ENCODE measurements at regions not wholly inside any gene's neighbourhood (a gene's known extent, or its start where the extent isn't known, plus 50 kb on each side); places are given as distances from the start of the nearest gene placed in this dataset.

- no peak for DNase-seq
Observed at GRCh38 chr9:95611354-95611753, 94.6 kb upstream of the PTCH1 start.

- no peak for DNase-seq
Observed at GRCh38 chr9:95610006-95610785, 93.4 kb upstream of the PTCH1 start.

- DNase-seq, result no peak
Observed at GRCh38 chr9:95609426-95609825, 92.7 kb upstream of the PTCH1 start.

GRCh38 chr9:95608341-95608740, 91.6 kb upstream of the PTCH1 start:
- no peak for DNase-seq

- DNase-seq, result no peak
Observed at GRCh38 chr9:95607507-95607906, 90.7 kb upstream of the PTCH1 start.

GRCh38 chr9:95606489-95607350, 89.9 kb upstream of the PTCH1 start:
- no peak for DNase-seq

- peak; percentile 16 for DNase-seq
Observed at GRCh38 chr9:95605816-95606488, 89.2 kb upstream of the PTCH1 start.

GRCh38 chr9:95605101-95605500, 88.3 kb upstream of the PTCH1 start:
- no peak for DNase-seq

- DNase-seq, result no peak
Observed at GRCh38 chr9:95598236-95598635, 81.5 kb upstream of the PTCH1 start.

GRCh38 chr9:95595721-95596295, 79.0 kb upstream of the PTCH1 start:
- no peak for DNase-seq

GRCh38 chr9:95592931-95593330, 76.2 kb upstream of the PTCH1 start:
- no peak for DNase-seq

- DNase-seq, result no peak
Observed at GRCh38 chr9:95588724-95589588, 72.2 kb upstream of the PTCH1 start.

GRCh38 chr9:95587021-95587964, 70.5 kb upstream of the PTCH1 start:
- DNase-seq, result no peak

GRCh38 chr9:95586326-95586725, 69.6 kb upstream of the PTCH1 start:
- DNase-seq, result no peak

- DNase-seq, result no peak
Observed at GRCh38 chr9:95585824-95586223, 69.1 kb upstream of the PTCH1 start.

GRCh38 chr9:95584176-95584575, 67.4 kb upstream of the PTCH1 start:
- DNase-seq, result no peak

GRCh38 chr9:95581900-95582299, 65.1 kb upstream of the PTCH1 start:
- no peak for DNase-seq

- no peak for DNase-seq
Observed at GRCh38 chr9:95580812-95581761, 64.3 kb upstream of the PTCH1 start.

- DNase-seq, result no peak
Observed at GRCh38 chr9:95574866-95575553, 58.2 kb upstream of the PTCH1 start.
